Vagina (tissue), 2 donors: ENCODE measurements at regions not wholly inside any gene's neighbourhood (a gene's known extent, or its start where the extent isn't known, plus 50 kb on each side); places are given as distances from the start of the nearest gene placed in this dataset.

Experiments
- DNase-seq, 2 donors: peaks; one replicate each; pipeline ENCODE4 v3.0.0-alpha.2; 2017; ENCODE audit errors: extremely low spot score in 2 of 2
- H3K27ac ChIP-seq: fragments of 200-600 bp; sonication (generic); one replicate; pipeline ENCODE4 v1.5.1; 2019
- H3K27me3 ChIP-seq: fragments of 200-600 bp; sonication (generic); one replicate; pipeline ENCODE4 v1.5.1; 2019
- H3K36me3 ChIP-seq, 2 donors: fragments of 200-600 bp; sonication (generic); one replicate each; pipeline ENCODE4 v1.5.1; 2017 to 2019
- H3K4me1 ChIP-seq: fragments of 200-600 bp; sonication (generic); one replicate; pipeline ENCODE4 v1.5.1; 2019
- H3K4me3 ChIP-seq, 2 donors: fragments of 200-600 bp; sonication (generic); 1 replicate in 1 of 2; 2 replicates in 1 of 2; pipeline ENCODE4 v1.5.1; 2016 to 2019
- H3K9me3 ChIP-seq: fragments of 200-600 bp; sonication (generic); one replicate; pipeline ENCODE4 v1.5.1; 2019
- POLR2A ChIP-seq, 2 donors: fragments of 450-650 bp; IDR thresholded peaks; one replicate each; pipeline ENCODE4 v1.6.1; 2017; ENCODE audit warnings: antibody characterized with exemption in 2 of 2, mild to moderate bottlenecking in 2 of 2, moderate library complexity in 2 of 2
- POLR2AphosphoS5 ChIP-seq, 2 donors: sonication (generic); formaldehyde crosslinking; IDR thresholded peaks; one replicate each; pipeline ENCODE4 v1.9.0; 2017; ENCODE audit warnings: antibody characterized with exemption in 2 of 2, mild to moderate bottlenecking in 2 of 2, low read depth in 1 of 2; ENCODE audit not compliant: insufficient read depth in 1 of 2
- intact Hi-C: fragments of 100-400 bp; cut with DNase I; formaldehyde crosslinking; loops from one replicate; pipeline ENCODE4 v1.15.1; 2023
- TF ChIP-seq, protein P1 (sequence below), 3 experiments: fragments of 450-650 bp in 2 of 3; fragments of 200-600 bp in 1 of 3; sonication (generic) in 1 of 3; IDR thresholded peaks; one replicate each; pipeline ENCODE4 v1.5.1; 2017 to 2019; ENCODE audit warnings: antibody characterized with exemption in 3 of 3, mild to moderate bottlenecking in 2 of 3, moderate library complexity in 2 of 3

DNA sequence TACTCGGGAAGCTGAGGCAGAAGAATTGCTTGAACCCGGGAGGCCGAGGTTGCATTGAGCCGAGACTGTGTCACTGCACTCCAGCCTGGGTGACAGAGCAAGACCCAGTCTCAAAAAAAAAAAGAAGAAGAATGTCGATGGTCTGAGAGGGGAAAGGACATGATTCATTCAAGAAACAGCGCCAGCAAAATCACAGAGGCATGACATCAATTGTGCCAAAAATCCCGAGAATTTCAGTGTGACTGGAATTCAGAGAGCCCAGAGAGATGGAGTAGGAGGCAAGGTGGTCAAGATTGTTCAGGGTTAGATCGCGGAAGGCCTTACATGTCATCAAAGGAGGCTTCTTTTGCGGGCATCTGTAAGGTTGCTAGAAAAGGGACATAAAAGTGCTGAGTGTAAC lies 483.3 kb downstream of the VRK1 start:
- no peaks in the 10 kb centered on the region for H3K36me3 ChIP-seq
- H3K4me3 ChIP-seq = no peak overlapping the region
- H3K27me3 ChIP-seq = no peaks in the 10 kb centered on the region
- H3K9me3 ChIP-seq = no peaks in the 10 kb centered on the region
- no peak for DNase-seq
- no peak overlapping the region for H3K27ac ChIP-seq
- TF ChIP-seq POLR2AphosphoS5 (IDR thresholded peaks at IDR 0.05; ENCODE audit: insufficient read depth in 1 of 2, low read depth in 1 of 2) (no peak), POLR2A (IDR thresholded peaks at IDR 0.05) (no peak)
- TF ChIP-seq, protein P1, sequence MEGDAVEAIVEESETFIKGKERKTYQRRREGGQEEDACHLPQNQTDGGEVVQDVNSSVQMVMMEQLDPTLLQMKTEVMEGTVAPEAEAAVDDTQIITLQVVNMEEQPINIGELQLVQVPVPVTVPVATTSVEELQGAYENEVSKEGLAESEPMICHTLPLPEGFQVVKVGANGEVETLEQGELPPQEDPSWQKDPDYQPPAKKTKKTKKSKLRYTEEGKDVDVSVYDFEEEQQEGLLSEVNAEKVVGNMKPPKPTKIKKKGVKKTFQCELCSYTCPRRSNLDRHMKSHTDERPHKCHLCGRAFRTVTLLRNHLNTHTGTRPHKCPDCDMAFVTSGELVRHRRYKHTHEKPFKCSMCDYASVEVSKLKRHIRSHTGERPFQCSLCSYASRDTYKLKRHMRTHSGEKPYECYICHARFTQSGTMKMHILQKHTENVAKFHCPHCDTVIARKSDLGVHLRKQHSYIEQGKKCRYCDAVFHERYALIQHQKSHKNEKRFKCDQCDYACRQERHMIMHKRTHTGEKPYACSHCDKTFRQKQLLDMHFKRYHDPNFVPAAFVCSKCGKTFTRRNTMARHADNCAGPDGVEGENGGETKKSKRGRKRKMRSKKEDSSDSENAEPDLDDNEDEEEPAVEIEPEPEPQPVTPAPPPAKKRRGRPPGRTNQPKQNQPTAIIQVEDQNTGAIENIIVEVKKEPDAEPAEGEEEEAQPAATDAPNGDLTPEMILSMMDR (IDR thresholded peaks at IDR 0.05) = no peak
- no peaks in the 10 kb centered on the region for H3K4me1 ChIP-seq
- intact Hi-C loops = no loop called here

DNA sequence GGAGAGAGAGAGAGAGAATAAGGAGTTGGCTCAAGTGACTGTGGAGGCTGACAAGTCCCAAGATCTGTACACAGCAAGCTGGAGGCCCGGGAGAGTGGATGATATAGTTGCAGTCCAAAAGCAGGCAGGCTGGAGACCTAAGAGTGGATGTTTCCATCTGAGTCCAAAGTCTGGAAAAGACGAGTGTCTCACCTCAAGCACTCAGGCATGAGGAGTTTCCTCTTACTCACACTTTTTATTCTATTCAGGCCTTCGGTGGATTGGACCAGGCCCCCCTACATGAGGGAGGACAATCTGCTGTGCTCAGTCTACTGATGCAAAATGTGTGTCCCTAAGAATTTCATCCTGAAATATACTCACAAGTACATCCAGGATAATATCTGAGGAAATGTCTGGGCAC lies 484.6 kb downstream of the VRK1 start:
- Histone ChIP-seq H3K36me3 (no peaks in the 10 kb centered on the region), H3K4me1 (no peaks in the 10 kb centered on the region), H3K4me3 (no peak overlapping the region), H3K27ac (no peak overlapping the region), H3K9me3 (no peaks in the 10 kb centered on the region), H3K27me3 (no peaks in the 10 kb centered on the region)
- no peak for DNase-seq
- intact Hi-C loops = no loop called here
- TF ChIP-seq POLR2AphosphoS5 (IDR thresholded peaks at IDR 0.05; ENCODE audit: insufficient read depth in 1 of 2, low read depth in 1 of 2) = no peak
- TF ChIP-seq POLR2A (IDR thresholded peaks at IDR 0.05) = no peak
- TF ChIP-seq, protein P1 (IDR thresholded peaks at IDR 0.05) = no peak

DNA sequence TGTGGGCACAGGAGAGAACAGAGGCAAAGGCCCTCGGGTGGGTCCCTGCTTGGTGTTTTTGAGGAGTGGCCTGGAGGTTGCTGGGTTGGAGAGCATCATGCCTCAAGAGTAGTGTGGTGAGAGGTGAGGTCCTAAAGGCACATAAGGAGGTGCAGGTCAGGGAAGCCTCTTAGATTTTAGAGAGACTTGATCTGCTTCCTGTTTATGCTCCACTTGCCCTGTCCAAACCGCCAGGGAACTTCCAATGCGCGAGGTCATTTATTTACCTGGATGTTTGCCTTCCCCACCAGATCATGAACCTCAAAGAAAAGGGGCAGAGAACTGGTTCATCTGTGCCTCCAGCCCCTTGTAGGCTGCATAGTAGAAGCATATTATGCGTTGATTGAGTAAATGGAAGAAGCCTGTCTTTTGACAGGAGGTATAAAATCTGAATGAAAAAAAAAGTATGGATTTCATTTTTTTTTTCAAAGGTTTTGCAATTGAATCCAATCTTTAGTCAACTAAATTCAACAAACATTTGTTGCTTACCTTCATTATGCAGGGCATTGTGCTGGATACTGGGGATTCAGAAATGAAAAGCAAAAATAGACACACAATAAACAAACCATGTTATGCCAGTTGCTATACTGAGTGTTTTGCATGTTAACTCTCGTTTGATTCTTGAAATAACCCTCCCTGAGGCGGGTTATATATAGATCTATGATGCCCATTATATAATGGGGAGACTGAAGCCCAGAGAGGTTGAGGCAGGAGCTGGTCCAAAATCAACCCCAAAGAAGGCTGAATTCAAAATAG lies 485.2 kb downstream of the VRK1 start:
- Histone ChIP-seq H3K27me3 (no peaks in the 10 kb centered on the region), H3K36me3 (no peaks in the 10 kb centered on the region), H3K9me3 (no peaks in the 10 kb centered on the region), H3K27ac (no peak overlapping the region), H3K4me1 (no peaks in the 10 kb centered on the region), H3K4me3 (no peak overlapping the region)
- no peak for DNase-seq
- intact Hi-C loops = no loop called here
- TF ChIP-seq, protein P1 (IDR thresholded peaks at IDR 0.05) = no peak
- TF ChIP-seq POLR2AphosphoS5 (IDR thresholded peaks at IDR 0.05; ENCODE audit: insufficient read depth in 1 of 2, low read depth in 1 of 2) (no peak), POLR2A (IDR thresholded peaks at IDR 0.05) (no peak)

DNA sequence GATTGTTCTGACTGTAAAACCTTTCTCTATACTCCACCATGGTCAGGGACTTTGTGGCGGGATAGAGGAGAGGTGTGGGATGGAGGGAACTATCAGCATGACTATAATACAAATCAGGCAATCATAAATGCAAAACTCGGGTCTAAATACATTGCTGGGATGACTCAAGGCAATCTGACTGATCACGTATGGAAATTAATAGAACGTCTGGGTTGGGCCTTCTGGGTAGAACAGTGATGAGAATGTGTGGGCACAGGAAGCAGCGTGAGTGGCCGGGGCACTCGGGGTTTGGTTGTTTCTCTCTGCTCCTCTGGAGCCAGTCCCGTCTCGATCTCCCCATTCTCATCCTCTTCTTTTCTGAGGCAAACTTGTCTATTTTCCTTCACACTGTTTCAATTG lies 485.8 kb downstream of the VRK1 start:
- no peak overlapping the region for H3K4me3 ChIP-seq
- no peaks in the 10 kb centered on the region for H3K4me1 ChIP-seq
- no peaks in the 10 kb centered on the region for H3K27me3 ChIP-seq
- H3K9me3 ChIP-seq = no peaks in the 10 kb centered on the region
- H3K36me3 ChIP-seq = no peaks in the 10 kb centered on the region
- no peak for TF ChIP-seq POLR2AphosphoS5 (IDR thresholded peaks at IDR 0.05; ENCODE audit: insufficient read depth in 1 of 2, low read depth in 1 of 2)
- TF ChIP-seq POLR2A (IDR thresholded peaks at IDR 0.05) = no peak
- TF ChIP-seq, protein P1 (IDR thresholded peaks at IDR 0.05) = no peak
- DNase-seq = no peak
- H3K27ac ChIP-seq = no peak overlapping the region
- intact Hi-C loops = no loop called here

DNA sequence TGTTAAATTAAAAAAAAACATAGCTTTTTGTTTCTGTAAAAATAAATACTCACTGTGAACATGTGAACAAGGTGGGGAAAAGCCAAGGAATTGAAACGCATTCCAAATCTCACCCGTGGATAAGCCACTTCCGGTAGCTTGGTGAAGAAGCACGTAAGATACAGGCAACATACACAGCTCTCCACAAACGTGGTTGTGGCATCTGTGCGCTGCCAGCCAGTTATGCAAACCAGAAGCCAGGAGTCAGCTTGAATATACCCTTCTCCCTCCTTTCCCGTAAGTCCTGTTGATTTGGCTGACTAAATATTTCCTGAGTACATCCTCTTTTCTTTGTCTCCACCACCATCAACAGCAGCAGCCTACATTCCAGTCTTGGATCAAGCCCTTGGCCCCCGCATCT lies 486.2 kb downstream of the VRK1 start:
- no peak for DNase-seq
- intact Hi-C loops = no loop called here
- no peak overlapping the region for H3K4me3 ChIP-seq
- no peaks in the 10 kb centered on the region for H3K9me3 ChIP-seq
- no peaks in the 10 kb centered on the region for H3K36me3 ChIP-seq
- no peaks in the 10 kb centered on the region for H3K27me3 ChIP-seq
- no peak overlapping the region for H3K27ac ChIP-seq
- H3K4me1 ChIP-seq = no peaks in the 10 kb centered on the region
- TF ChIP-seq POLR2AphosphoS5 (IDR thresholded peaks at IDR 0.05; ENCODE audit: insufficient read depth in 1 of 2, low read depth in 1 of 2) (no peak), POLR2A (IDR thresholded peaks at IDR 0.05) (no peak)
- TF ChIP-seq, protein P1 (IDR thresholded peaks at IDR 0.05) = no peak
